HG03575 (cell line): ENCODE measurements at regions not wholly inside any gene's neighbourhood (a gene's known extent, or its start where the extent isn't known, plus 50 kb on each side); places are given as distances from the start of the nearest gene placed in this dataset.

ENCODE experiments used
- ATAC-seq: cut with Tn5 transposase; IDR thresholded peaks from one replicate; pipeline ENCODE4 v1.9.1; 2021; ENCODE audit not compliant: unreplicated experiment, insufficient number of reproducible peaks, low FRiP score; ENCODE audit errors: extremely low read depth

GRCh38 chr9:105054491-105054890, 126.5 kb upstream of the ABCA1 start:
- no peak for ATAC-seq

GRCh38 chr9:105055917-105056316, 128.0 kb upstream of the ABCA1 start:
- ATAC-seq = no peak

GRCh38 chr9:105057551-105057950, 129.6 kb upstream of the ABCA1 start:
- ATAC-seq = no peak

- no peak for ATAC-seq
Measured at GRCh38 chr9:105059252-105059651, 131.3 kb upstream of the ABCA1 start.

GRCh38 chr9:105062222-105062855, 134.4 kb upstream of the ABCA1 start:
- ATAC-seq = no peak

- ATAC-seq = no peak
Measured at GRCh38 chr9:105064248-105065097, 136.5 kb upstream of the ABCA1 start.

- no peak for ATAC-seq
Measured at GRCh38 chr9:105065098-105066088, 137.4 kb upstream of the ABCA1 start.

GRCh38 chr9:105066275-105066865, 138.4 kb upstream of the ABCA1 start:
- ATAC-seq = no peak

GRCh38 chr9:105067895-105068580, 140.1 kb upstream of the ABCA1 start:
- ATAC-seq = no peak

GRCh38 chr9:105069285-105069684, 141.3 kb upstream of the ABCA1 start:
- ATAC-seq = no peak

- ATAC-seq = no peak
Measured at GRCh38 chr9:105069696-105070095, 141.7 kb upstream of the ABCA1 start.

GRCh38 chr9:105070176-105070575, 142.2 kb upstream of the ABCA1 start:
- ATAC-seq = no peak

GRCh38 chr9:105072476-105072875, 144.5 kb upstream of the ABCA1 start:
- ATAC-seq = no peak

GRCh38 chr9:105073147-105073546, 145.2 kb upstream of the ABCA1 start:
- ATAC-seq = no peak

GRCh38 chr9:105074491-105074890, 146.5 kb upstream of the ABCA1 start:
- no peak for ATAC-seq

GRCh38 chr9:105076729-105077128, 148.8 kb upstream of the ABCA1 start:
- ATAC-seq = no peak

GRCh38 chr9:105079457-105079856, 151.5 kb upstream of the ABCA1 start:
- ATAC-seq = no peak

GRCh38 chr9:105082843-105083242, 154.9 kb upstream of the ABCA1 start:
- ATAC-seq = no peak
